Endodermal cell (in vitro differentiated cells): ENCODE measurements at regions not wholly inside any gene's neighbourhood (a gene's known extent, or its start where the extent isn't known, plus 50 kb on each side); places are given as distances from the start of the nearest gene placed in this dataset.

Experiments used
- DNase-seq: peaks from one replicate; pipeline ENCODE4 v3.0.0-alpha.2; 2017
- H3K27ac ChIP-seq: 2 replicates; pipeline ENCODE4 v1.5.1; 2013; ENCODE audit warnings: mild to moderate bottlenecking, low read depth, low read length, moderate library complexity
- H3K27me3 ChIP-seq: 2 replicates; pipeline ENCODE4 v1.6.1; 2013; ENCODE audit warnings: mild to moderate bottlenecking, low read length, moderate library complexity; ENCODE audit not compliant: insufficient read depth, control insufficient read depth, poor library complexity, severe bottlenecking
- H3K36me3 ChIP-seq: 2 replicates; pipeline ENCODE4 v1.7.0; 2013; ENCODE audit warnings: mild to moderate bottlenecking, low read length, moderate library complexity; ENCODE audit not compliant: control insufficient read depth, insufficient read depth
- H3K4me1 ChIP-seq: one replicate; pipeline ENCODE4 v1.7.0; 2013; ENCODE audit warnings: low read length; ENCODE audit not compliant: control insufficient read depth, insufficient read depth
- H3K4me3 ChIP-seq: 2 replicates; pipeline ENCODE4 v1.5.1; 2013; ENCODE audit warnings: mild to moderate bottlenecking, low read length, moderate library complexity
- H3K9ac ChIP-seq: 2 replicates; pipeline ENCODE4 v1.6.1; 2013; ENCODE audit warnings: mild to moderate bottlenecking, low read length, moderate library complexity; ENCODE audit not compliant: poor library complexity, severe bottlenecking; ENCODE audit errors: extremely low read depth
- H3K9me3 ChIP-seq: 2 replicates; pipeline ENCODE4 v1.6.1; 2013; ENCODE audit warnings: mild to moderate bottlenecking, low read length, moderate library complexity; ENCODE audit not compliant: control insufficient read depth
- H3K27ac Mint-ChIP-seq: 2 replicates; pipeline ENCODE4 v1.8.0; 2020; ENCODE audit warnings: mixed read lengths
- H3K27me3 Mint-ChIP-seq: 2 replicates; pipeline ENCODE4 v1.8.0; 2021; ENCODE audit warnings: mild to moderate bottlenecking, mixed read lengths; ENCODE audit not compliant: insufficient read depth
- H3K36me3 Mint-ChIP-seq: 2 replicates; pipeline ENCODE4 v1.8.0; 2020; ENCODE audit warnings: low read depth, mixed read lengths
- H3K4me1 Mint-ChIP-seq: 2 replicates; pipeline ENCODE4 v1.8.0; 2020; ENCODE audit warnings: mixed read lengths
- H3K4me3 Mint-ChIP-seq: 2 replicates; pipeline ENCODE4 v1.8.0; 2020; ENCODE audit warnings: mild to moderate bottlenecking, moderate library complexity, mixed read lengths
- H3K9me3 Mint-ChIP-seq: 2 replicates; pipeline ENCODE4 v1.8.0; 2020; ENCODE audit warnings: mild to moderate bottlenecking, mixed read lengths
- CTCF ChIP-seq: fragments of 200-600 bp; sonication (generic); conservative IDR thresholded peaks from 2 replicates; pipeline ENCODE4 v1.5.0; 2021; ENCODE audit warnings: antibody characterized with exemption, mild to moderate bottlenecking
- WGBS, 2 experiments: methylation state at CpG; one replicate each; pipeline versions ENCODE4 v1.1.5 to v1.1.7; 2013; ENCODE audit warnings: missing lambda C conversion rate in 2 of 2, mixed read lengths in 1 of 2; ENCODE audit not compliant: insufficient coverage in 1 of 2, insufficient read length in 1 of 2; 5-methylcytosine and 5-hydroxymethylcytosine counted together

- DNase-seq = no peak
- Histone ChIP-seq H3K27ac (no peak overlapping the region), H3K27me3 (no peaks in the 10 kb centered on the region), H3K36me3 (no peaks in the 10 kb centered on the region), H3K9me3 (peaks cover 6% of the 10 kb centered on the region), H3K4me3 (no peak overlapping the region), H3K9ac (no peak overlapping the region), H3K4me1 (peaks cover 4% of the 10 kb centered on the region)
- 62 to 63% methylated on average over 3 of the region's 3 CpGs for WGBS, 2 experiments
- H3K27me3 Mint-ChIP-seq = no peaks in the 10 kb centered on the region
- H3K36me3 Mint-ChIP-seq = no peaks in the 10 kb centered on the region
- TF ChIP-seq CTCF = no peak
- peaks cover 5% of the 10 kb centered on the region for H3K9me3 Mint-ChIP-seq
- H3K27ac Mint-ChIP-seq = no peak overlapping the region
- H3K4me1 Mint-ChIP-seq = peaks cover 16% of the 10 kb centered on the region
- H3K4me3 Mint-ChIP-seq = no peak overlapping the region
Measured at GRCh38 chr5:54720341-54720740, 202.8 kb downstream of the SNX18 start.

DNA sequence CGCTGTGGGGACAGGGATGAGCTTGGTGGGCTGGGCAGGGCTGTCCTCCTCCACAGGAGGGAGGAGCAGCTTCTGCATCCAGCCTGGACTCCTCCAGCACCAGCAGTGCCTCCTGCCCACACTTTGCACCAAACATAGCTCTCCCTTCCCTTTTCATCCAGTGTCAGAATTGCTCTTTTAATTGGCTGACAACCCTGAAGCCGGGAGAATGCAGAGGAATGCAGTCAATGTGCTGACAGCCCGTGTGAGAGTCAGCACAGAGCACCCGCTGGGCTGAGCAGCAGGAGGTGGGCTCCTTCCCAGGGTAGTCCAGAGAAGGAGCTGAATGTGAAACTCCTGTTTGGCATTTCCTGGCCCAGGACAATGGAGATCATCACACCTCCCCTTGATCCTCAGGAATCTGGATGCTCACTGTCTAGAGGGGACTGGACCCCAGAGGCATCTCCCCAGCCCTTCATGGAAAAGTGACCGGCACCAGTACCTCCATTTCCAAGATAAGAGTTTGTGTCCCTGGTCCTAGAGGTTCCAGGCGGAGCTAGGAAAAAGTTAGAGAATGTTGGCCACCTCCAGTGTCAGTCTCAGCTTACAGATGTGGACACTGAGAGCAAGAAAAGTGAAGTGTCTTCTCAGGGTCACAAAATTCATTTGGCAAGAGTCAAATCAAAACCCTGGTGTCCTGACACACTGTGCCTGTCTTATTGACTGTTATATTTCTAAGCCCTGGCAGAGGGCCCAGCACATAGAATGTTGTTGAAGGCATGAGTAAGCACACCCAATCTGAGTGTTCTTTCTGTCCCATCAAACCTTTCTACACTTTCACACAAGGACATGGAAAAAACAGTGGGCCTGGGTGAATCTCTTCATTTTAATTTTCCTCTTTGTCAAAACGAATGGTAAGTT lies 202.1 kb downstream of the SNX18 start:
- Mint-ChIP-seq H3K36me3 (no peaks in the 10 kb centered on the region), H3K9me3 (peaks cover 5% of the 10 kb centered on the region), H3K4me1 (peaks cover 17% of the 10 kb centered on the region), H3K27me3 (no peaks in the 10 kb centered on the region), H3K27ac (peak overlapping the region; percentile 69), H3K4me3 (no peak overlapping the region)
- DNase-seq = peak; percentile 97
- H3K4me1 ChIP-seq = peaks cover 4% of the 10 kb centered on the region
- H3K9me3 ChIP-seq = peaks cover 6% of the 10 kb centered on the region
- TF ChIP-seq CTCF = no peak
- H3K27me3 ChIP-seq = no peaks in the 10 kb centered on the region
- H3K36me3 ChIP-seq = no peaks in the 10 kb centered on the region
- H3K9ac ChIP-seq = no peak overlapping the region
- 43 to 72% methylated on average over 3 to 7 of the region's 7 CpGs for WGBS, 2 experiments
- H3K27ac ChIP-seq = no peak overlapping the region
- H3K4me3 ChIP-seq = no peak overlapping the region

GRCh38 chr5:54718656-54719055 lies 201.1 kb downstream of the SNX18 start:
- no peak for DNase-seq
- no peak overlapping the region for H3K4me3 ChIP-seq
- no peaks in the 10 kb centered on the region for H3K27me3 Mint-ChIP-seq
- peaks cover 26% of the 10 kb centered on the region for H3K4me1 Mint-ChIP-seq
- H3K27ac ChIP-seq = no peak overlapping the region
- H3K27me3 ChIP-seq = no peaks in the 10 kb centered on the region
- H3K36me3 ChIP-seq = no peaks in the 10 kb centered on the region
- H3K9me3 ChIP-seq = peaks cover 6% of the 10 kb centered on the region
- H3K4me1 ChIP-seq = peaks cover 8% of the 10 kb centered on the region
- no peak for TF ChIP-seq CTCF
- H3K36me3 Mint-ChIP-seq = no peaks in the 10 kb centered on the region
- 91 to 100% methylated on average over 1 to 3 of the region's 3 CpGs for WGBS, 2 experiments
- H3K27ac Mint-ChIP-seq = no peak overlapping the region
- peaks cover 8% of the 10 kb centered on the region for H3K9me3 Mint-ChIP-seq
- H3K9ac ChIP-seq = no peak overlapping the region
- H3K4me3 Mint-ChIP-seq = no peak overlapping the region
